Subcutaneous abdominal adipose tissue (tissue), 5 donors: ENCODE measurements at regions not wholly inside any gene's neighbourhood (a gene's known extent, or its start where the extent isn't known, plus 50 kb on each side); places are given as distances from the start of the nearest gene placed in this dataset.
"Not testable (repeated sequence)": the region's sequence is repeated elsewhere in the genome, so short reads cannot be mapped to it uniquely, and the experiment has no call there.

ENCODE experiments used
- H3K27ac ChIP-seq: one replicate; pipeline ENCODE4 v1.7.0; 2013; ENCODE audit warnings: low read depth, mild to moderate bottlenecking, inconsistent platforms, low read length, moderate library complexity
- H3K27me3 ChIP-seq, 5 donors: one replicate each; pipeline ENCODE4 v1.7.0; 2013; ENCODE audit warnings: low read length in 5 of 5, inconsistent platforms in 1 of 5; ENCODE audit not compliant: control insufficient read depth in 5 of 5, insufficient read depth in 4 of 5
- H3K36me3 ChIP-seq, 5 donors: one replicate each; pipeline ENCODE4 v1.7.0; 2013; ENCODE audit warnings: low read length in 5 of 5; ENCODE audit not compliant: control insufficient read depth in 5 of 5, insufficient read depth in 5 of 5
- H3K4me1 ChIP-seq, 5 donors: one replicate each; pipeline ENCODE4 v1.7.0; 2013; ENCODE audit warnings: low read length in 5 of 5, mild to moderate bottlenecking in 3 of 5, moderate library complexity in 1 of 5; ENCODE audit not compliant: control insufficient read depth in 5 of 5, insufficient read depth in 5 of 5
- H3K4me3 ChIP-seq, 5 donors: one replicate each; pipeline ENCODE4 v1.7.0; 2013; ENCODE audit warnings: low read length in 5 of 5, low read depth in 1 of 5
- H3K9ac ChIP-seq, 5 donors: one replicate each; pipeline ENCODE4 v1.7.0; 2013; ENCODE audit warnings: low read length in 5 of 5, mild to moderate bottlenecking in 4 of 5, moderate library complexity in 3 of 5
- H3K9me3 ChIP-seq, 5 donors: one replicate each; pipeline ENCODE4 v1.7.0; 2013; ENCODE audit warnings: low read length in 5 of 5; ENCODE audit not compliant: control insufficient read depth in 5 of 5
- donor health status: healthy.
- donor health status: healthy.
- donor health status: healthy.
- donor health status: healthy.
- donor health status: healthy.

GRCh38 chr11:3514635-3515424 is 127.0 kb downstream of the ART5 start:
- H3K4me1 ChIP-seq, H3K36me3 ChIP-seq, H3K9ac ChIP-seq, H3K27me3 ChIP-seq, H3K4me3 ChIP-seq, H3K9me3 ChIP-seq, H3K27ac ChIP-seq: not testable (repeated sequence)

GRCh38 chr11:3513311-3513710 is 128.5 kb downstream of the ART5 start:
- H3K9ac ChIP-seq, H3K4me1 ChIP-seq, H3K27ac ChIP-seq, H3K4me3 ChIP-seq, H3K27me3 ChIP-seq, H3K9me3 ChIP-seq, H3K36me3 ChIP-seq: not testable (repeated sequence)

- H3K27ac ChIP-seq, H3K36me3 ChIP-seq, H3K9ac ChIP-seq, H3K4me3 ChIP-seq, H3K27me3 ChIP-seq, H3K4me1 ChIP-seq, H3K9me3 ChIP-seq: not testable (repeated sequence)
Measured at GRCh38 chr11:3512751-3513150, 129.0 kb downstream of the ART5 start.

DNA sequence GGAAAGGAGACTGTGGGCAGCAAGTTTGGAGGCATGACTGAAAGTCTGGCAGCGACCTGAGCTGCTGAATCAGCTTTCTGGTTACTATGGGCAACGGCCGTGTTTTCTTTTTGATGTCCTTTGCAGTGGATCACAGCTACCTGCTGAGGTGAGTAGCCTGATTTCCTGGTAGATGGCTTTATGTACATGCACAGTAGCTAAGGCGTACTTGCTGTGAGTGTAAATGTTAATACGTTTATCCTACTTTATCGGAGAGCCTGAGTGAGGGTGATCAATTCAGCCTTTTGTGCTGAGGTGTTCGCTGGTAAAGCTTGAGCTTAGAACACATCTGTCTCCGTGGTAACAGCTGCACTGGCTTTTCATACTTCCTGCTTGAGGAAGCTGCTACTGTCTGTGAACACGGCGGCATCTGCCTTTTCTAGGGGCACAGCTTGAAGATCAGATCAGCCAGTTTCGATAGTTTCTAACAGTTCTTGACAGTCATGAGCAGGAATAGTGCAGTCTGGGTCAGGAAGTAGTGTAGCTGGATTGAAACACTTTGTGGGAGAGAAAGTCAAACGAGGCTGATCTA is 129.6 kb downstream of the ART5 start:
- not testable (repeated sequence) for H3K27ac ChIP-seq, H3K4me1 ChIP-seq, H3K9ac ChIP-seq, H3K27me3 ChIP-seq, H3K36me3 ChIP-seq, H3K4me3 ChIP-seq, H3K9me3 ChIP-seq

GRCh38 chr11:3511416-3512132 is 130.2 kb downstream of the ART5 start:
- not testable (repeated sequence) for H3K9ac ChIP-seq, H3K4me1 ChIP-seq, H3K27me3 ChIP-seq, H3K27ac ChIP-seq, H3K4me3 ChIP-seq, H3K9me3 ChIP-seq, H3K36me3 ChIP-seq

GRCh38 chr11:3509563-3509962 is 130.6 kb upstream of the ZNF195 start:
- H3K4me1 ChIP-seq, H3K4me3 ChIP-seq, H3K36me3 ChIP-seq, H3K9me3 ChIP-seq, H3K27me3 ChIP-seq, H3K9ac ChIP-seq, H3K27ac ChIP-seq: not testable (repeated sequence)

GRCh38 chr11:3499198-3499597 is 120.3 kb upstream of the ZNF195 start:
- H3K27ac ChIP-seq, H3K27me3 ChIP-seq, H3K36me3 ChIP-seq, H3K9me3 ChIP-seq, H3K4me1 ChIP-seq, H3K4me3 ChIP-seq, H3K9ac ChIP-seq: not testable (repeated sequence)

DNA sequence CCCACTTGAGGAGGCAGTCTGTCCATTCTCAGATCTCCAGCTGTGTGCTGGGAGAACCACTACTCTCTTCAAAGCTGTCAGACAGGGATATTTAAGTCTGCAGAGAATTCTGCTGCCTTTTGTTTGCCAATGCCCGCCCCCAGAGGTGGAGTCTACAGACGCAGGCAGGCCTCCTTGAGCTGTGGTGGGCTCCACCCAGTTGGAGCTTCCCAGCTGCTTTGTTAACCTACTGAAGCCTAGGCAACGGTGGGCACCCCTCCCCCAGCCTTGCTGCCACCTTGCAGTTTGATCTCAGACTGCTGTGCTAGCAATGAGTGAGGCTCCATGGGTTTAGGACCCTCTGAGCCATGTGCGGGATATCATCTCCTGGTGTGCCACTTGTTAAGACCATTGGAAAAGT is 119.4 kb upstream of the ZNF195 start:
- not testable (repeated sequence) for H3K27me3 ChIP-seq, H3K4me3 ChIP-seq, H3K9me3 ChIP-seq, H3K36me3 ChIP-seq, H3K27ac ChIP-seq, H3K4me1 ChIP-seq, H3K9ac ChIP-seq

DNA sequence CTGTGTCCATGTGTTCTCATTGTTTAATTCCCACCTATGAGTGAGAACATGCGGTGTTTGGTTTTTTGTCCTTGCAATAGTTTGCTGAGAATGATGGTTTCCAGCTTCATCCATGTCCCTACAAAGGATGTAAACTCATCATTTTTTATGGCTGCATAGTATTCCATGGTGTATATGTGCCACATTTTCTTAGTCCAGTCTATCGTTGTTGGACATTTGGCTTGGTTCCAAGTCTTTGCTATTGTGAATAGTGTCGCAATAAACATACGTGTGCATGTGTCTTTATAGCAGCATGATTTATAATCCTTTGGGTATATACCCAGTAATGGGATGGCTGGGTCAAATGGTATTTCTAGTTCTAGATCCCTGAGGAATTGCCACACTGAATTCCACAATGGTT is 114.2 kb upstream of the ZNF195 start:
- not testable (repeated sequence) for H3K9ac ChIP-seq, H3K27me3 ChIP-seq, H3K27ac ChIP-seq, H3K36me3 ChIP-seq, H3K4me3 ChIP-seq, H3K9me3 ChIP-seq, H3K4me1 ChIP-seq

DNA sequence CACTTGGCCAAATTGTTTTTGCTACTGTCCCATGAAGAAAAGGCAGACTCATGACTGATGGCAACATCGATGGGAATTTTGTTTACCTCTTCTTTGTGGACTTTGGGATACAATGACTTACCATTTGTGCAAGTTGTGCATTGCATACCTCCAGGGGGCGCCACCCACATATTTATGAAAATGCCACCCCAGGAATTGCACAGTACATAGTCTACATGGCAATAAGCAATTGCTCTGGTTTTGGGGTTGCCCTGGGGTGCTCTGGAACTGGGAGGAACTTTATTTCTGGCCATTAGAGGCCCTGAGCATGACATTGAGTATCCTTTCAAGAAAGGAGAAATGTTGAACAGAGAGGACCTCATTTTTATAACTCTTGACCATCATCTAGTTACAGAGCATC is 109.1 kb upstream of the ZNF195 start:
- H3K36me3 ChIP-seq, H3K4me3 ChIP-seq, H3K27me3 ChIP-seq, H3K9ac ChIP-seq, H3K27ac ChIP-seq, H3K4me1 ChIP-seq, H3K9me3 ChIP-seq: not testable (repeated sequence)
